CD1c-positive myeloid dendritic cell (primary cell): ENCODE measurements at regions not wholly inside any gene's neighbourhood (a gene's known extent, or its start where the extent isn't known, plus 50 kb on each side); places are given as distances from the start of the nearest gene placed in this dataset.
"Not testable (repeated sequence)": the region's sequence is repeated elsewhere in the genome, so short reads cannot be mapped to it uniquely, and the experiment has no call there.

Source experiments
- DNase-seq: peaks from one replicate; pipeline ENCODE4 v3.0.0-alpha.2; 2016; ENCODE audit errors: extremely low spot score

- DNase-seq = no peak
These were observed 119.0 kb downstream of the NKX6-1 start for GRCh38 chr4:84379917-84380641.

- no peak for DNase-seq
These were observed 120.1 kb downstream of the NKX6-1 start for GRCh38 chr4:84378983-84379382.

- DNase-seq = no peak
These were observed 120.7 kb downstream of the NKX6-1 start for GRCh38 chr4:84378356-84378755.

- no peak for DNase-seq
These were observed 132.2 kb downstream of the NKX6-1 start for GRCh38 chr4:84366907-84367306.

GRCh38 chr4:84366161-84366560 is 132.9 kb downstream of the NKX6-1 start:
- no peak for DNase-seq

- DNase-seq = no peak
These were observed 136.0 kb downstream of the NKX6-1 start for GRCh38 chr4:84362896-84363655.

GRCh38 chr4:84342161-84342560 is 156.9 kb downstream of the NKX6-1 start:
- DNase-seq = no peak

- no peak for DNase-seq
These were observed 157.5 kb downstream of the NKX6-1 start for GRCh38 chr4:84341559-84341958.

GRCh38 chr4:84338367-84338766 is 160.7 kb downstream of the NKX6-1 start:
- no peak for DNase-seq

- no peak for DNase-seq
These were observed 162.0 kb downstream of the NKX6-1 start for GRCh38 chr4:84336964-84337705.

GRCh38 chr4:84327526-84327925 is 171.6 kb downstream of the NKX6-1 start:
- no peak for DNase-seq

GRCh38 chr4:84325625-84326024 is 173.5 kb downstream of the NKX6-1 start:
- DNase-seq = no peak

GRCh38 chr4:84324303-84325245 is 174.5 kb downstream of the NKX6-1 start:
- DNase-seq = no peak

GRCh38 chr4:84319124-84319523 is 180.0 kb downstream of the NKX6-1 start:
- no peak for DNase-seq

- no peak for DNase-seq
These were observed 181.6 kb downstream of the NKX6-1 start for GRCh38 chr4:84317513-84317912.

GRCh38 chr4:84312426-84313012 is 186.6 kb downstream of the NKX6-1 start:
- no peak for DNase-seq

- DNase-seq = no peak
These were observed 189.9 kb downstream of the NKX6-1 start for GRCh38 chr4:84309191-84309590.

- not testable (repeated sequence) for DNase-seq
These were observed 200.3 kb downstream of the NKX6-1 start for GRCh38 chr4:84298719-84299254.

GRCh38 chr4:84298023-84298718 is 200.9 kb downstream of the NKX6-1 start:
- no peak for DNase-seq

- DNase-seq = no peak
These were observed 207.1 kb downstream of the NKX6-1 start for GRCh38 chr4:84291969-84292368.
